ENCODE measurements at regions not wholly inside any gene's neighbourhood (a gene's known extent, or its start where the extent isn't known, plus 50 kb on each side); places are given as distances from the start of the nearest gene placed in this dataset.
A peak's percentile ranks its signal among the peaks of the same experiment; 100 is the strongest.

- 71 to 82% methylated on average over 2 of the region's 2 CpGs for WGBS, 2 donors
- Histone ChIP-seq H3K27ac (no peak overlapping the region), H3K4me3 (no peak overlapping the region), H3K36me3 (no peaks in the 10 kb centered on the region), H3K27me3 (no peaks in the 10 kb centered on the region), H3K9me3 (no peaks in the 10 kb centered on the region), H3K4me1 (no peaks in the 10 kb centered on the region)
- intact Hi-C loops (cut with DNase I): no loop called here
- DNase-seq (no peak), ATAC-seq (no peak), FAIRE-seq (no peak)
- TF ChIP-seq CTCF (IDR thresholded peaks at IDR 0.05): no peak
Measured at GRCh38 chr4:11736978-11737377, 308.3 kb upstream of the HS3ST1 start.

- Histone ChIP-seq H3K27ac (no peak overlapping the region), H3K4me1 (no peaks in the 10 kb centered on the region), H3K27me3 (no peaks in the 10 kb centered on the region), H3K4me3 (no peak overlapping the region), H3K9me3 (no peaks in the 10 kb centered on the region), H3K36me3 (no peaks in the 10 kb centered on the region)
- no peak for TF ChIP-seq CTCF (IDR thresholded peaks at IDR 0.05)
- no peak for FAIRE-seq
- intact Hi-C loops (cut with DNase I): no loop called here
- DNase-seq: no peak
- no peak for ATAC-seq
Measured at GRCh38 chr4:11735651-11736050, 307.0 kb upstream of the HS3ST1 start.

- intact Hi-C loops (cut with DNase I): no loop called here
- DNase-seq: peak in 1 of 6 donors; percentile 23
- TF ChIP-seq CTCF (IDR thresholded peaks at IDR 0.05): no peak
- peak; percentile 46 to 85 (median 71) for ATAC-seq
- Histone ChIP-seq H3K4me1 (no peaks in the 10 kb centered on the region), H3K36me3 (no peaks in the 10 kb centered on the region), H3K4me3 (no peak overlapping the region), H3K27ac (no peak overlapping the region), H3K27me3 (no peaks in the 10 kb centered on the region), H3K9me3 (no peaks in the 10 kb centered on the region)
- WGBS, 2 donors: 33 to 37% methylated on average over 4 of the region's 4 CpGs
- no peak for FAIRE-seq
Measured at GRCh38 chr4:11732155-11732554, 303.5 kb upstream of the HS3ST1 start.

- intact Hi-C loops (cut with DNase I): no loop called here
- Histone ChIP-seq H3K36me3 (no peaks in the 10 kb centered on the region), H3K4me3 (no peak overlapping the region), H3K9me3 (no peaks in the 10 kb centered on the region), H3K27ac (no peak overlapping the region), H3K27me3 (no peaks in the 10 kb centered on the region), H3K4me1 (no peaks in the 10 kb centered on the region)
- WGBS, 2 donors: 95 to 96% methylated on average over 1 of the region's 1 CpG
- DNase-seq (no peak), FAIRE-seq (no peak), ATAC-seq (no peak)
- no peak for TF ChIP-seq CTCF (IDR thresholded peaks at IDR 0.05)
Measured at GRCh38 chr4:11730545-11730944, 301.9 kb upstream of the HS3ST1 start.

- no peak for DNase-seq
- 37 to 48% methylated on average over 1 of the region's 1 CpG for WGBS, 2 donors
- Histone ChIP-seq H3K27me3 (no peaks in the 10 kb centered on the region), H3K36me3 (no peaks in the 10 kb centered on the region), H3K4me1 (no peaks in the 10 kb centered on the region), H3K4me3 (no peak overlapping the region), H3K27ac (no peak overlapping the region), H3K9me3 (no peaks in the 10 kb centered on the region)
- ATAC-seq: no peak
- intact Hi-C loops (cut with DNase I): no loop called here
- no peak for FAIRE-seq
- TF ChIP-seq CTCF (IDR thresholded peaks at IDR 0.05): no peak
Measured at GRCh38 chr4:11729548-11729947, 300.9 kb upstream of the HS3ST1 start.

Data from pancreas (tissue), 10 donors.